ENCODE measurements at regions not wholly inside any gene's neighbourhood (a gene's known extent, or its start where the extent isn't known, plus 50 kb on each side); places are given as distances from the start of the nearest gene placed in this dataset.

- Mint-ChIP-seq H3K9me3 (no peaks in the 10 kb centered on the region), H3K4me3 (no peak overlapping the region), H3K27me3 (ENCODE audit: insufficient read depth) (peaks cover 2% of the 10 kb centered on the region), H3K4me1 (peaks cover 3% of the 10 kb centered on the region), H3K36me3 (ENCODE audit: low read depth) (no peaks in the 10 kb centered on the region), H3K27ac (no peak overlapping the region)
- Histone ChIP-seq H3K36me3 (ENCODE audit: control insufficient read depth, insufficient read depth, low read length) (no peaks in the 10 kb centered on the region), H3K9me3 (ENCODE audit: control insufficient read depth, low read length) (no peaks in the 10 kb centered on the region), H3K4me1 (ENCODE audit: control insufficient read depth, insufficient read depth, low read length) (no peaks in the 10 kb centered on the region), H3K27me3 (ENCODE audit: control insufficient read depth, insufficient read depth, low read length, poor library complexity, severe bottlenecking) (no peaks in the 10 kb centered on the region), H3K4me3 (ENCODE audit: low read length) (no peak overlapping the region), H3K27ac (ENCODE audit: low read depth, low read length) (no peak overlapping the region), H3K9ac (ENCODE audit: extremely low read depth, low read length, poor library complexity, severe bottlenecking) (no peak overlapping the region)
- DNase-seq, result no peak
- no peak for TF ChIP-seq CTCF (conservative IDR thresholded peaks at IDR 0.05)
- 100% methylated on average over 1 of the region's 1 CpG for WGBS, 2 experiments (ENCODE audit: insufficient coverage in 1 of 2, insufficient read length in 1 of 2)
These were observed 366.6 kb upstream of the NCAM2 start for GRCh38 chr21:20631633-20632032.

DNA sequence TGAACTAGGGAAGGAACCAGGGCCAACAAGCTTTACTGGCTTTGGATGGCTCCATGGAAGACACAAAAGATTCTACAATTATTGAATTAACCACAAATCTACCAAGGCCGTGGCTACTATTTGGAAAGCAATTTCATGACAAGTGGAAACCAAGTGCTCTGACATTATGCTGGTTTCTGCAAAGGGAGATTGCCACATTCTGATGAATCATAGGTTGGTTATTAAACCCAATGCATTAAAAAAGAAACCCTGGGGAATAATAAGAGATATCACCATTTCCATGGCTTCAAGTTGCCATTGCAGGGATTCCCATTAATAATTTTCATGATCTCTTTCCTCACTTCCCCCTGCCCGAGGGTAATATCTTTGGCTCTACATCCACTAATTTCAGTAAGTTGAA is 359.2 kb upstream of the NCAM2 start:
- no peak overlapping the region for H3K9ac ChIP-seq (ENCODE audit: extremely low read depth, low read length, poor library complexity, severe bottlenecking)
- Mint-ChIP-seq H3K9me3 (no peaks in the 10 kb centered on the region), H3K4me3 (no peak overlapping the region), H3K36me3 (ENCODE audit: low read depth) (no peaks in the 10 kb centered on the region), H3K4me1 (peaks cover 7% of the 10 kb centered on the region), H3K27ac (no peak overlapping the region), H3K27me3 (ENCODE audit: insufficient read depth) (no peaks in the 10 kb centered on the region)
- no peaks in the 10 kb centered on the region for H3K27me3 ChIP-seq (ENCODE audit: control insufficient read depth, insufficient read depth, low read length, poor library complexity, severe bottlenecking)
- H3K36me3 ChIP-seq (ENCODE audit: control insufficient read depth, insufficient read depth, low read length), result no peaks in the 10 kb centered on the region
- DNase-seq, result no peak
- H3K4me1 ChIP-seq (ENCODE audit: control insufficient read depth, insufficient read depth, low read length), result no peaks in the 10 kb centered on the region
- no peak overlapping the region for H3K4me3 ChIP-seq (ENCODE audit: low read length)
- no peak for TF ChIP-seq CTCF (conservative IDR thresholded peaks at IDR 0.05)
- 90 to 96% methylated on average over 2 of the region's 2 CpGs for WGBS, 2 experiments (ENCODE audit: insufficient coverage in 1 of 2, insufficient read length in 1 of 2)
- H3K9me3 ChIP-seq (ENCODE audit: control insufficient read depth, low read length), result no peaks in the 10 kb centered on the region
- H3K27ac ChIP-seq (ENCODE audit: low read depth, low read length), result no peak overlapping the region

GRCh38 chr21:20641241-20641640 is 357.0 kb upstream of the NCAM2 start:
- WGBS, 2 experiments (ENCODE audit: insufficient coverage in 1 of 2, insufficient read length in 1 of 2), result 95% methylated on average over 2 of the region's 2 CpGs; no CpG with 5 or more reads in 1 of the 2 experiments
- Histone ChIP-seq H3K9me3 (ENCODE audit: control insufficient read depth, low read length) (peaks cover 10% of the 10 kb centered on the region), H3K36me3 (ENCODE audit: control insufficient read depth, insufficient read depth, low read length) (no peaks in the 10 kb centered on the region), H3K4me1 (ENCODE audit: control insufficient read depth, insufficient read depth, low read length) (no peaks in the 10 kb centered on the region), H3K27ac (ENCODE audit: low read depth, low read length) (no peak overlapping the region), H3K27me3 (ENCODE audit: control insufficient read depth, insufficient read depth, low read length, poor library complexity, severe bottlenecking) (no peaks in the 10 kb centered on the region), H3K4me3 (ENCODE audit: low read length) (no peak overlapping the region), H3K9ac (ENCODE audit: extremely low read depth, low read length, poor library complexity, severe bottlenecking) (no peak overlapping the region)
- peaks cover 7% of the 10 kb centered on the region for H3K4me1 Mint-ChIP-seq
- TF ChIP-seq CTCF (conservative IDR thresholded peaks at IDR 0.05), result no peak
- no peaks in the 10 kb centered on the region for H3K27me3 Mint-ChIP-seq (ENCODE audit: insufficient read depth)
- no peaks in the 10 kb centered on the region for H3K9me3 Mint-ChIP-seq
- DNase-seq, result no peak
- no peak overlapping the region for H3K27ac Mint-ChIP-seq
- H3K4me3 Mint-ChIP-seq, result no peak overlapping the region
- no peaks in the 10 kb centered on the region for H3K36me3 Mint-ChIP-seq (ENCODE audit: low read depth)

Data from endodermal cell (in vitro differentiated cells).